HEK293T (cell line): ENCODE measurements at regions not wholly inside any gene's neighbourhood (a gene's known extent, or its start where the extent isn't known, plus 50 kb on each side); places are given as distances from the start of the nearest gene placed in this dataset.

ENCODE experiments used
- FOXA1 ChIP-seq: fragments of 450-650 bp; IDR thresholded peaks from 2 replicates; pipeline ENCODE4 v1.6.1; 2016; ENCODE audit warnings: mild to moderate bottlenecking
- FOXM1 ChIP-seq: fragments of 450-650 bp; IDR thresholded peaks from 2 replicates; pipeline ENCODE4 v1.6.1; 2017; ENCODE audit warnings: mild to moderate bottlenecking, borderline replicate concordance
- HDGF ChIP-seq: fragments of 450-650 bp; IDR thresholded peaks from 2 replicates; pipeline ENCODE4 v1.6.1; 2017; ENCODE audit warnings: antibody characterized with exemption, borderline replicate concordance
- TARDBP ChIP-seq: fragments of 450-650 bp; IDR thresholded peaks from 2 replicates; pipeline ENCODE4 v1.6.1; 2016
- TF ChIP-seq, protein P1 (sequence below): fragments of 450-650 bp; IDR thresholded peaks from 2 replicates; pipeline ENCODE4 v1.6.1; 2016

DNA sequence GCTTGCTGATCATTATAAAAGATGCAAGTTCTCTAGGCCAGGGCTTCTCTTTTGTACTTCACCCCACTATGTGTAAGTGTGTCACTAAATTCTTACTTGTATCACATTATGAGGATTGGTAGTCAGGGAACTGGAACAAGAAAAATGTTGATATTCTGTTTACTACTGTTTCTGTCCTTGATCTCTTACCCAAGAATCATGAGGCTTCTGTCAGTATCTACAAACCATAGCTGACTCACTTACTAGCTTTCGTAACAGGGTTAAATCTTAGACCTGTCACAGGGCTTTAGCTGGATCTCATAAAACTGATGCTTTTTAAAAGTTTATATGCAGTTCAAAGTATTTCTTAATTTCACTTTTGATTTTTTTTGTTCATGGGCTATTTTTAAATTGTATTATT is 681.2 kb downstream of the PLPP3 start:
- no peak for TF ChIP-seq FOXA1
- TF ChIP-seq HDGF, result no peak
- TF ChIP-seq TARDBP, result no peak
- TF ChIP-seq FOXM1, result no peak
- TF ChIP-seq, protein P1, sequence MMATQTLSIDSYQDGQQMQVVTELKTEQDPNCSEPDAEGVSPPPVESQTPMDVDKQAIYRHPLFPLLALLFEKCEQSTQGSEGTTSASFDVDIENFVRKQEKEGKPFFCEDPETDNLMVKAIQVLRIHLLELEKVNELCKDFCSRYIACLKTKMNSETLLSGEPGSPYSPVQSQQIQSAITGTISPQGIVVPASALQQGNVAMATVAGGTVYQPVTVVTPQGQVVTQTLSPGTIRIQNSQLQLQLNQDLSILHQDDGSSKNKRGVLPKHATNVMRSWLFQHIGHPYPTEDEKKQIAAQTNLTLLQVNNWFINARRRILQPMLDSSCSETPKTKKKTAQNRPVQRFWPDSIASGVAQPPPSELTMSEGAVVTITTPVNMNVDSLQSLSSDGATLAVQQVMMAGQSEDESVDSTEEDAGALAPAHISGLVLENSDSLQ, result no peak
